ENCODE measurements at regions not wholly inside any gene's neighbourhood (a gene's known extent, or its start where the extent isn't known, plus 50 kb on each side); places are given as distances from the start of the nearest gene placed in this dataset.

DNA sequence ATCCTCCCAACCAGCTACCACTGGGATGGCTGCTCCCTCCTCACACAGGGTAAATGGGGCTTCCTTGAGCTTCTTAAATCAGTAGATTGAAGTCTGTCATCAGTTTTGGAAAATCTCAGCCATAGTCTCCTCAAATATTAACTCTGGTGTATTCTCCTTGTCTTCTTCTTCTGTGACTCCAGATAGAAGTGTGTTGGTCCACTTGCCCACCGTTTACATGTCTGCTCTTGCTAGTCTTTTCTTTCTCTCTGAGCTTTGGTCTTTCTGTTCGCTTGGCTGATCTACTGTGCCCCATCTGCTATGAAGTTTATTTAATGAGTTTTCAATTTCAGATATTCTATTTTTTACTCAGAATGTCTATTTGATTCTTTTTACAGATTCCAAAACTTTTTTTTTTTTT, 281.7 kb upstream of the HDAC4 start:
- no peak for DNase-seq

DNA sequence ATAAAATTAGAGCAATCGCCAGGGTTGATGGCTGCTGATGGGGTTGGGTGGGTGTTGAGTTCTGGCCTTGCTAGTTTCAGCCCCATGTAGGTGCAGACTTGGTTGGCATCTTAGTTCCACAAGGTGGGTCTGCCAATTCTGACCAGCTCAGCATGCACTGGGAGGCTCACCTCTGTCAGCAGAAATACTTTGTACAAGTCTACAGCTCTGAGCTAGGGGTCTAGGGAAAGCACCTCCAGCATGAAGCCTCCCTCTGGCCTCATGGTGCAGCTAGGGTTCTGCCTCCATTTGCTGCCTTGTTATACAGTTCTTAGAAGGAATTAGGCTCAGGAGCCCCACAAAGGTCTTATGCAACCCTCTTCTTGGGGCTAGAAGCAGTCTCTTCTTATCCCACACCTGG, 278.9 kb upstream of the HDAC4 start:
- no peak for DNase-seq

DNA sequence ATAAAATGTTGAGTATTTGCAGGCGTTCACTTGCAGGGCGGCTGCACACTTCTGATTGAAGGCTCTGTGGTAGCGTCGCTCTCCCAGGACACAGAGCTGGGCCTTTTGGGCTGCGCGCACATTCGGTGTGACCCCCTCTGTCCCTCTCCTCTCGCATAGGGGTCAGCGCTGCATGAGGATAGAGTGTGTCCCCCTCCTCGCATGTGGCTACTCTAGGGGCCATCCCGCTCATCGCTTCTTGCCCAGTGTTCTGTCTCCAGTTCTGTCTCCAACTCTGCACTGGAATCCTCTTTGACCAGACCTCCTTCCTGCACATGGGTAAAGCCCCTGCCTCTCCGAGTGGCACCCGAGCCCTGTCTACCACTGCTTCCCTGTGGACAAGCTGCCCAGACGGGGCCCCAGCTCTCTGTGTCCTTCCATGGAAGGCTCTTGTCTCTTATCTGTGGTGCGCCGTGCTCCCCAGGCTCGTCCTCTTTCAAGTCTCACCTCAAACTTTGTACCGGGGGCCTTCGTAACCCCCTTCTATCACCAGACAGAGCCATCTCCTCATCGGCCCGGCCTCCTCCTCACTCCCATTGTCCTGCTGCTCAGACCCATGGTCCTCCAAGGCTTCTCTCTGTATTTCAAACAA, 278.0 kb upstream of the HDAC4 start:
- DNase-seq, result no peak

DNA sequence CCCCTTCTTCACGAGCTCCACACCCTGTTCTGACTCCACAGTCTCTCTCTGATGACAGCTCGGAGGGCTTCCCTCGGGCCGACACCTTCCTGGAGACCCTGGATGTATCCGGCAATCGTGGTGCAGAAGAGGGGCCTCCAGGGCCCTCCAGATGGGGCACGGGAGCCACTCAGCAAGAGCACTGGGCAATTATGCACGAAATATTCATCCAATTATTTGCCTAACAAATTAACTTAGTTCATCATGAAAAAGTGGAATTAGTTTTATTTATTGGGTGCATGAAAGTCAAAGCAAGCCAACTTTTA, 277.3 kb upstream of the HDAC4 start:
- no peak for DNase-seq

DNA sequence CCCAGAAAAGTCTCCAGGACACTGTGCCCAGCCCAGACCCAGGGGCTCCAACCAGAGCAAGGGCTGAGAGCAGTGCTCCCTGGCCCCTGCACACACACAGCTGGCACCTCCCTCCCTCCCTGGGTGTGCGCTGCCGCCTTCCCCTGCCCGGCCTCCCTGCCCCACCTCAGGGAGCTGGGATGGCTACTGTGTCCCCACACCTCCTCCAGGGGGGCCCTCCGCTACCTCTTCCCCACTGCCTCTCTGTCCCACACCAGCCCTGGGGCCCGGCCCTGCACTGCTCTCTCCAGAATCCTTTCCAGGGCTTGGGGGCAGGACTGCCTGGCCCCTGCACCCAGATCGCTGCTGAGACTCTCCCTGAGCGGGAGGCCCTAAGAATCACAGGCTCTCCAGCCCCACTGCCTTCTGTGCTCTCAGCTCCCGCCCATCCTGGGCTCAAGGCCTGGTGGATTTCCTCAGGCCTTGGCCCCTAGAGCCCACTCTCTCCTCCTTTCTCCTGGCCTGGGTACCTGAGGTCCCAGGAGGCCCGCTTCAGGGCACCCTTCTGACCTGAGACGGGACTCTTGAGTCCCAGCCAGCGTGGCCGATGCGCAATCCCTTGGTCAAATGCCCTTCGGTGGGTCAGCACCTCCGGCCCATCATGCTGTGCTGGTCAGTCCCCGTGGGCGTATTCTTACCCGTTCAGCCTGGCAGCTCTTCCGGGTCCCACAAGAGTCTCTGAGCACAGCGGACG, 276.8 kb upstream of the HDAC4 start:
- no peak for DNase-seq

DNA sequence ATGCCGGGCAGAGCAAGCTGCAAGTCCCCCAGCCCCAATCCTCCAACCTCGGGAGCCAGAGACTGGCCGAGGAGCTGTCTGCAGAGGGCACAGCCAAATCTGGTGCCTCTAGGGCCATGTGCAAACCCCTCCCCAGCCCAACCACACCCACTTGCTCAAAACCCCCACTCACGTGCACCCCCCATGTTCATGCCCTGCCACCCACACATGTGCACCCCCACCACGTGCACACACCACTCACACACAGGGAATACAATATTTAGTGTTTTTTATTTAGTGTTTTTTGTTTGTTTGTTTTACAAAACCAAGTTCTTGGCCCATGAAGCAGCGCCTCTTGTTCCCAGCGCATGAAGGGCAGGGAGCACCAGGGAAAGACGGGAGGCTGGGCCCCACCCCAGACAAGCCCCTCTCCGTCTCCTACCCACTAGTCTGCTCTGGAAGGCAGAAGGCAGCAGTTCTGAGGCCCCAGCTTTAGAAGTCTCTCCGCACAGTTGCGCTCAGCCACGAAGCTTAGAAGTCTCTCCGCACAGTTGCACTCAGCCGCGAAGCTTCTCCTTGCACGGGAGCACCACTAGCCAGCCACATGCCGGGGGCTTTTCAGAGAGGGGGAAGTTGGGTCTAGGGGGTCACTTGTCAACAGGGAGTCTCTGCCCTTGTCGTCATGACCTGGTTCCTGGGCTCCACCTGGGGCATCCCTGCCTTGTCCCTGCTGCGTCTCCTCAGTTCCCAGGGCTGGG, 276.1 kb upstream of the HDAC4 start:
- no peak for DNase-seq

DNA sequence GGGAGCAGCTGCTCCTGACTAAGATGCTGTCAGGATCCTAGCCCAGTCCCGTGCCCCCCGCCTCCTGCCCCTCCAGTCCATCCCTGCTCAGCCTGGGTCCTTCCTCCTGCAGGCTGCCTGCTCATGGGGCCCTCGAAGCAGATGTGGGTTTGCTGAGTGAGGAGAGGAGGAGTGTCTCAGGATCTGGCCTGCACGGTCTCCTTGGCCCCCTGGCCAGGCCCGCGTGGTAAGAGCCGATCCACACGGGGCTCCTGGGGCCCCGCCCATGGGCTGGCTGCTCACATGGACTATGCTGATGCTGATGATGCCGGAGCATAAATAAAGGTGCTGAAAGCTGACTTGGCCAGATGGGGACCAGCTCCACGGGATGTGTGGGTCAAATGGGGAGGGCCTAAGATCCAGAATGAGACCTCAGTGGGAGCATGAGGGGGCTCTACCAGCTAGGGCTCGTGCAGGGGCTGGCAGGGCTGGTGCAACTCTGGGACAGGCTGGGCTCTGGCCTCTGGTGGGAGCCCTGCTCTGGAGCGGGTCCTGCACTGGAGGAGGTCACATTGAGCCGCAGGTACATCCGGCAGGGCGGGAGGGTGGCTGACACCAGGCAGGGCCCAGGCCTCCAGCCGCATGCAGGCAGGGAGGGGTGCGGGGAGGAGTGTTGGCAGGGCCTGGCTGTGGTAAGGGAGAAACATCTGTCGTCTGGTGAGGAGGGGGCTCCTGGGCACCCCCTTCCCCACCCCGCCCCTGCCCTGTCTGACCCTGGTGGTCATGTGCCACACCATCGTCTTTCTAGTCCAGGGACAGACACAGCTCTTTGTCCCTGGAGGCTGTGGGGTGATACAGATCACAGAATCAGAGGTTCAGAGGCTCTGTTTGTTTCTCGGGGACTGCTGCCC, 275.3 kb upstream of the HDAC4 start:
- no peak for DNase-seq

DNA sequence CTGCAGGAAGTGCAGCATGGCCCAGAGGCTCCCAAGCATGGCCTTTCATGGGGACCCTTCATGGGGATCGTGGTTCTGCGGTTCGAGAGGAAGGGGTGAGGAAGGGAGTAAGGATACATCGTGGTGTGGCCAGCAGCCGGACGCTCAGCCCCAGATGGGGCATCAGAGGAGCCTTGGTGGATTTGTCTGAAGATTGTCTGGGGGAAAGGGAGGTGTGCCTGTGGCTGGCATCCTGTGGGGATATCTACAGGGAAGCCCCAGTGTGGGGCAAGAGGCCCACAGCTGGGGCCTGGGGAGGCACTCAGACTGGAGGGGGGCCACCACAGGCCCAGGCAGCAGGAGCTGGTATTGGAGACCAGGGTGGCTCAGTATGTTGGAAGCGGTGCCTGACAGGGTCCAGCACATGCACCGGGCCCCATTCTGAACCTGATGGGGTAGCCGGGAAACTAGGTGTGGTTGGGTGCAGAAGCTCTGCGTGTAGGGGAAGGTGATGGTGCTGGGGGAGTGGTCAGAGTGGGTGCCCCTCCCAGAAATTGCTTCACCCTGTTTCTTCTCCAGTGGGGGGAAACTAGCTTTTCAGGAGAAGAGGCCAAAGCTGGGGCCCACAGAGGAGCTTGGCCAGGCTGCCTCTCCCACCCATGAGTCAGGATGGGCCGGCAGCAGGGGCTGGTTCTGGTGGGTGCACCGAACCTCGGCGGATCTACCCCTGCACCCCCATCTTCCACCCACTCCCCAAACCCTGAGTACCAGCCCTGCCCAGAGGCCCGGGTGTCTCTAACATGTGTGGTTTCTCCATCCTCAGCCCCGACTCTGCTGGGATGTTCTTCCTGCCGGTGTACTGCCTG, 274.4 kb upstream of the HDAC4 start:
- no peak for DNase-seq

DNA sequence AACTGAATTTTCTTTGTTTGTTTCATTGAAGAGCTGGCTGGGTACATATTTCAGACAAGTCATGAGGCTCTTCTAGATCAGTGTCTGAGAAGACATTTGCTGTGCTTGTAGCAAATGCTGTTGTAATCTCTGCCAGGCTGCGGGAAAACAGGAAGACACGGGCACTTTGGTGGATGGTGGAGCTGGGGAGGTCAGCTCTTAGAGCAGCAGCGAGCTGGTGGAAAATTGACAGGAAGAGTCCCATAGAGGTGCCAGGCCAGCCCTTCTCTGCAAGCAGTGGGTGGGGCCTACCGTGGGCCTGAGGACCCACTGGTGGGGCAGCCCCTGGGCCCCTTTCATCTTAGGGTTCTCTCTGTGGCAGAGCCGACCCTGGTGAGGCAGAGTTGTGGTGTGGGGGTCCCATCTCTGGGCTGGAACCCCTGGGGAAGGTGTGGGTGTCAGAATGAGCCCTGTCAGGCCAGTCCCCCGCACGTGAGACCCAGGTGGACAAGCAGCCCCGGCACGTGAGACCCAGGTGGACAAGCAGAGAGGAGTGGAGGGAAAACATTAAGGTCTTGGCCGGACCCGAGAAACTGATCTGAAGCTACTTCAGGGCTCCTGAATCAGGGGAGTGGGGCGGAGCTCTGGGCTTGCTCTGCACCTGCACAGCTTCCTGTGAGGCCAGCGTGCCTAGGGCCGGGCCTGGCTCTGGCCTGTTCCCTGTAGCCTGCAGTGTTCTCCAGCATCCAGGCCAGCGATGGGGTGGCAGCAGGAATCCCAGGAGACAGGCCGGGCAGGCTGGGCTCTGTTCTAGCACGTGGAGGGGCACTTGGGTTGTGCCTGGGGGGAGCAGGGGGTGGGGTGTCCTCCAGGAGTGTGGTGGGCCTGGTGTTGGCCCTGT, 273.5 kb upstream of the HDAC4 start:
- DNase-seq, result no peak

DNA sequence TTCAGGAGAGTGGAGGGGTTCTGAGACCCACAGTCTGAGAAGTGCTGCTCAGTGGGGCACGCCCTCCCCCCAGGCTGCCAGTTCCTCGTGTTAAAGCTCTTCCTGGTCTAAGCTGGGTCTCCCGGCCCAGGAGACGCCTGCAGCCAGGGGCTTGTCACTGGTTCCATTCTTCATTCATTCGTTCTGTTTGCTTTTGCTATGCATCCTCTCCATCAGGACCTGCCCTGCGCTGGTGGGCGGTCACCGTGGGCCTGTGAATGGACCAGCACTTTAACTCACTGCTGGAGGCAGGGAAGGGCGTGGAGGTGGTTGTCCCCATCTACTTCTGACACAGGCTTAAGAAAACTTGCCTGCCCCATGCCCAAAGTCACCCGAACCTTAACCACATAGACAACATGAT, 272.8 kb upstream of the HDAC4 start:
- no peak for DNase-seq

DNA sequence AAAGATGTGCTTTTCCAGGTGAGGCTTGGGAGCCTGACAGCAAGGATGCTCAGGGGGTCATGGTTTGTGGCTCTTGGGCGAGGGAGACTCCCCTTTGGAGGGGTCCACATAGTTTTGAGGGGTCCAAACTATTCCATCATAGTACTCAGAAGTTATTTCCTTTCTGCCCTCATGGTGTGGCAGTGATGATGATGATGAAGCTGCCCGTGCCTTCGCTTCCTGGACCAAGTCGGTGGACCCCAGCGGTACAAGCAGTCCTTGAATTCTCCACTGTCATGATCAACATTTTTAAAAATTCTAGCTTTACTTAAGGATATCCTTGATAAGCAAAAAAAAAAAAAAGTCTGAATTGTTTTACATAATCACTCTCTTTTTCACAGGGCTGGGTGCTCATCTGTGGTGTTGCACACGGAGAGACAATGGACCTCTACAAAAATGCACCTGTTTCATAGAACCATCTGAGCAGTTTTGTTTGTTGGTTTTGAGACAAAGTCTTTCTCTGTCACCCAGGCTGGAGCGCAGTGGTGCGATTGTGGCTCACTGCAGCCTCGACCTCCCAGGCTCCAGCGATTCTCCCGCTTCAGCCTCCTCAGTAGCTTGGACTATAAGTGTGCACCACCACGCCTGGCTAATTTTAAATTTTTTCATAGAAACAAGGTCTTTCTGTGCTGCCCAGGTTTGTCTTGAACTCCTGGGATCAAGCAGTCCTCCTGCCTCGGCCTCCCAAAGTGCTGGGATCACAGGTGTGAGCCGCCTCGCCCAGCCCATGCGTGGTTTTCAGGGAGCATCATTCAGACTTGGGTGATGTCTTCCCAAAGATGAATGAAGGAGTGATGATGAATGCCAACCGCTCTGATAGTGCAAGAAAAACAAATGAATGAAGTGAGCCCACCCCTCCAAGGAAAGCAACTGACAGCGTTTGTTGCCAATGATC, 271.4 kb upstream of the HDAC4 start:
- no peak for DNase-seq

DNA sequence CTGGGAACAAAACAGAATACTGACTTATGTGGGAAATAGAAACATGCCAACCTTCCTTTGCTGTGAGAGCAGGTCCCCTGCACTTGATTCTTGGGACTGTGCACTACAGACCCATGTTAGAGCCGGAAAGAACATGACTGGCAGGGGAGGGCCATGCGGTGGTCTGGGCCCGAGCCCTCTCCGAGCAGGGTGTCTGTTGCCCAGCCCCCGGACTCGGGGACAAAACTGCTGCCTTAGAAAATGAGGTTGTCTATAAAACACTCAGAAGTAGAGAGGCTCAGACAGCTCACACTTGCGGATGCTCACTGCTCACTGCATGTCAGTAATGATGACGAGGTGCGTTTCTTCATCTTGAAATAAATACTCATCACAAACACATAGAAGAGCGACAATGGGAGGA, 270.7 kb upstream of the HDAC4 start:
- DNase-seq, result no peak

DNA sequence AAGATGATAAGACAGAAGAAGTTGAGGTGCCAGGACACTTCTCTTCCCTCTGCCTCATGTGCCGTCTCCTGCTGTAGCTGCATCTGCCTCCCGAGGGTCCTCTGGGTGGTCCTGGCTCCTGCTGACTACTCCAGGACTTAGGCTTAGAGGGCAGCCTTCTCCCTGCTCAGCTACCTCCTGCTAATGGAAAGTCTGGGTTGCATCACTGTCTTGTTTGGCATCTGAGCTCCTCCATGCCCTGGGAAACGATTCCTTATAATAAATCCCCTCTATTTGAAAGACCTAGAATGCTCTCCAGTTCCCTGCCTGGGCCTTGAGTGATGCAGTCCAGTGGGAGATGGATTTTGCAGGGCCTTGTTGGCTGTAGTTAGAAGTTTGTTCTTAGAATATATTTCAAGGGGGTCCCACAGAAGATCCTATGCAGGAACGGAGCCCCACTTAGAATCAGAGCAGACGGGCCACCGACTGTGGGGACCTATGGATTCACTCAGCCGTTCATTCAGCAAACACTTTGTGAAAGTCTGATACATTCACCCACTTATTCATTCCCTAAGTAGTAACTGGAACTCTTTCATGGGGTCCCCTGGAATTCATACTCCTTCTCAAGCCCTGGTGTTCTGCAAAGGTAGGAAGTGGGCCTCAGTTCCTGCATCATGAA, 269.8 kb upstream of the HDAC4 start:
- DNase-seq, result no peak

DNA sequence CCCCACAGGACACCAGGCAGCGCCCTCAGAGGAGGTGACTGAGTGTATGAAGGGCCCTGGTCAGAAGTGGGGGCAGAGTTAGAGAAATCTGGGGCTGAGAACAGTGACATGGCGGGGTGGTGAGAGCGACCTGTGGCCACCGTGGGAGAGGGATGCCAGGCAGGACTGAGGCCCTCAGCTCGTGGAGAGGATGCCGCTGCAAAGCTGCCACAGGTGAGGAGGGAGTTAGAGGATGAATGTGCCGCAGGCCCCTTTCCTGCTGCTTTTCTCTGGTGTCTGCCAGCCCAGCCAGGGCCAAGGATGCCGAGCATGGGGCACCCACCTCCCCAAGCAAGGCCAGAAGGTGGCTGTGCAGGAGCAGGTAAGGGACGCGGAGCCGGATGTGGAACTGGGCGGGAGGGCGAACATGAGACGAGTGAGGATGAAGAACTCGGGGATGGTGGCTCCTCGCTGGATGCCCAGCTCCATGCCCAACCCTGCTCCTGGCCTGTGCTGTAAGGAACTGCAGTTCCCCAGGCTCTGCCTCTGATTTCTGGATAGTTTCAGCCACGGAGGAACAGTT, 269.2 kb upstream of the HDAC4 start:
- DNase-seq, result no peak

DNA sequence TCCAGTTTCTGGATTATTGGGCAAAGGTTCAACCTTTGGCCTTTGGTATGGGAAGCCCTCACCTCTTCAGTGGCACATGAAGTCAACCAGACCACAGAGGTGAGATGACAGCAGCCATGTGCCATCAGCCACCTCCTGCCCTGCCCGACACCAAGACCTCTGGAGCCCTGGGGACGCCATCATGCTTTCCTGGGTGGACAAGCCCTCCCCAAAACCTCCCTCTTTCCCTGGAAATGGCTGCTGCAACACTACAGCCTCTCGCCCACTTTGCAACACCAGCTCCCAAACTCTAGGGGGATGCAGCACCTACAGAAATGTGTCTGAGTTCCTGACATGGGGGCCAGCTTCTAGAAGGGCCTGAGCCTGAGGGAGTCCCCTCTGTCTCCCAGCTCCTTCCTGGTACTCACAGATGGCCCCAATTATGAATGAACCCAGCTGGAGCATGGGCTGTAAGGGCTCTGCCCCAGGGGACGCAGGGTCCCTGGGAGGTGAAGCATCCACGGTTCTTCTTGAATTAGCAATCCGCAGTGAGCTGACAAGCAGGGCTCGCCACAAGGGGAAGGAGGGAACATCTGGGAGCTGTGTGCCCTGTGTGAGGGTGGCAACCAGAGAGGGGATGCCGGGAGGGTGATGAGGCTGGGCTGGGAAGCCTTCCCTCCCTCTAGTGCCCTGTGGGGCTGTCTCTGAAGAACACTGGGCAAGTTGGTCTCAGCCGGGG, 268.5 kb upstream of the HDAC4 start:
- no peak for DNase-seq

DNA sequence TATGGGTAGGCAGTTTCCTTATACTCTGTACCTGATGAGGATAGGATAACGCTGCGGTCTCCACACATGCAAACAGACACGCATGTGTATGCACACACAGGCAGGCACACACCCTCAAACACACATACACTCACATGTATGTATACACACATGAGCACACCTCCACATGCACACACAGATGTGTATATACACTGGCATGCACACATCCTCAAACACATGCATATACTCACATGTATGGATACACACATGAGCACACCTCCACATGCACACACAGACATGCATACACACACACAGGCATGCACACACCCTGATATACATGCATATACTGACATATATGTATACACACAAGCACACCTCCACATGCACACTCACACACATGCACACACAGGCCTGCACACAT, 267.8 kb upstream of the HDAC4 start:
- DNase-seq, result no peak

DNA sequence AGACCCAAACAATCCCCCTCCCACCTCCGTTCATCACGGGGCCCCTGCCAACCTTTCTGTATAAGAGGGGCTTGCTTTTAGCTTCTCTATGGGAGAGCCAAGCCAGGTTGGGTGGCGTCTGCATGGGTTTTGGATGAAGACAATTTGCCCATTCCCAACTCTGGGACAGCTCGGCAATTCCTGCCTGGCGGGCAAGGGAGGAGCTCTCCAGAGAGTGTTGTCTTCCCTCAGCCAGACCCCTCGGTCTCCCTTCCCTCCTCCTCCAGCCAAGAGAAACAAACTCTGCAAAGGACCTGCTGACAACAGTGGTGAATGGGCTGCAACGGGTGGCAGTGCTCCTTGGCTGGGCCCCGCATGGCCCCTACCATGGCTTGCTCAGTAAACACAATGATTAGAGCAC, 267.2 kb upstream of the HDAC4 start:
- DNase-seq, result no peak

DNA sequence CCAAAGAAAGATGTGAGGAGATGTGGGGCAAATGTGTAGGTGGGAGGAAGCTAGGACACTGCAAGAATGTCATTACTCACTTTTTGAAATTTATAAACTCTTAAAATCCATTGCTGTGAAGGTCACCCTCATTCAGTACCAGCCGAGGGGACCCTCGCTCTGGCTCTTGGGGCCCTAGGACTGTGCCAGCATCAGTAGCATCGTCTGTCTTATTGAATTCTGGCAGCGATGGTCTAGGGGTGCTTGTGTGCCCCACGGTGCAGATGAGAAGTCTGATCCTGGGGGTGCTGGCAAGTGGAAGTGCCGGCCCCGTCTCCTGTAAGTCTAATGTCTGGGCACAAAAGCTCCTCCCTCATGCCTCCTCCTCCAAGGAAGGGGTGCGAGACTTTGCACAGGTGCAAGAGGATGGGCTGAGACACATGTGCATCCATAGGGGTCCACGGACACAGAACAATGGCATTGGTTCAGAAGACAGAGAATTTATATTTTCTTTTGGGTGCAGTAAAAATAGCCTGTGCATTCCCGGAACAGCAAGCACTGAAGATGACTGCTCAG, 266.7 kb upstream of the HDAC4 start:
- DNase-seq, result no peak

All from SHP77 (cell line).